ENCODE measurements at regions not wholly inside any gene's neighbourhood (a gene's known extent, or its start where the extent isn't known, plus 50 kb on each side); places are given as distances from the start of the nearest gene placed in this dataset.

GRCh38 chr2:15889442-15890123 is 50.8 kb upstream of the MYCN start:
- no peak for DNase-seq (ENCODE audit: low spot score)

GRCh38 chr2:15890124-15890754 is 50.1 kb upstream of the MYCN start:
- no peak for DNase-seq (ENCODE audit: low spot score)
